ENCODE measurements at regions not wholly inside any gene's neighbourhood (a gene's known extent, or its start where the extent isn't known, plus 50 kb on each side); places are given as distances from the start of the nearest gene placed in this dataset.

- POLR2A ChIA-PET, result no interaction called here
- intact Hi-C loops (cut with micrococcal nuclease; ENCODE audit: unreplicated experiment) (no loop called here), in situ Hi-C loops (cut with HindIII; ENCODE audit: low pct_unique_long_range_greater_than_20kb, low sequenced_read_pairs) (no loop called here)
- no peak for TF ChIP-seq POLR2AphosphoS5 (IDR thresholded peaks at IDR 0.05; ENCODE audit: low read depth, low read length)
- TF ChIP-seq CTCF (IDR thresholded peaks at IDR 0.05), result no peak
- TF ChIP-seq TCF7L2 (IDR thresholded peaks at IDR 0.05; ENCODE audit: low read depth, low read length), result no peak
- TF ChIP-seq SIN3A (IDR thresholded peaks at IDR 0.05; ENCODE audit: borderline replicate concordance, insufficient read depth, low read depth, low read length), result no peak
- no peak for TF ChIP-seq REST (IDR thresholded peaks at IDR 0.05; ENCODE audit: insufficient read depth in 1 of 2, low read depth in 2 of 2, low read length in 1 of 2)
- no peak overlapping the region for H3K4me3 ChIP-seq (ENCODE audit: low read depth in 2 of 2, low read length in 2 of 2)
- no peaks in the 10 kb centered on the region for H3K27me3 ChIP-seq (ENCODE audit: control insufficient read depth, insufficient read depth, low read length)
- no peaks in the 10 kb centered on the region for H3K9me3 ChIP-seq (ENCODE audit: control insufficient read depth, insufficient read depth, low read depth, low read length)
- ATAC-seq (no peak), DNase-seq (ENCODE audit: low read depth, low spot score) (no peak)
- no peaks in the 10 kb centered on the region for H3K4me1 ChIP-seq (ENCODE audit: control insufficient read depth, insufficient read depth, low read length)
- no peak overlapping the region for H3K27ac ChIP-seq (ENCODE audit: low read length)
- CTCF ChIA-PET, result interaction anchor here (0.6 kb wide), 1 partner anchor 779 kb away, joined by 7 read pairs; no protein-coding TSS in a partner anchor
- BruUV-seq (replicated peaks), result no TSS peak
- H3K36me3 ChIP-seq (ENCODE audit: control insufficient read depth, insufficient read depth, low read length), result no peaks in the 10 kb centered on the region
Measured at GRCh38 chr9:115439641-115440040, 321.7 kb upstream of the TNC start.

GRCh38 chr9:115442054-115442453 is 324.1 kb upstream of the TNC start:
- ChIA-PET CTCF (no interaction called here), POLR2A (no interaction called here)
- no peak for TF ChIP-seq CTCF (IDR thresholded peaks at IDR 0.05)
- TF ChIP-seq TCF7L2 (IDR thresholded peaks at IDR 0.05; ENCODE audit: low read depth, low read length), result no peak
- no peak for TF ChIP-seq REST (IDR thresholded peaks at IDR 0.05; ENCODE audit: insufficient read depth in 1 of 2, low read depth in 2 of 2, low read length in 1 of 2)
- TF ChIP-seq POLR2AphosphoS5 (IDR thresholded peaks at IDR 0.05; ENCODE audit: low read depth, low read length), result no peak
- no peak for TF ChIP-seq SIN3A (IDR thresholded peaks at IDR 0.05; ENCODE audit: borderline replicate concordance, insufficient read depth, low read depth, low read length)
- Histone ChIP-seq H3K27me3 (ENCODE audit: control insufficient read depth, insufficient read depth, low read length) (no peaks in the 10 kb centered on the region), H3K27ac (ENCODE audit: low read length) (no peak overlapping the region), H3K9me3 (ENCODE audit: control insufficient read depth, insufficient read depth, low read depth, low read length) (no peaks in the 10 kb centered on the region), H3K4me3 (ENCODE audit: low read depth in 2 of 2, low read length in 2 of 2) (no peak overlapping the region), H3K36me3 (ENCODE audit: control insufficient read depth, insufficient read depth, low read length) (no peaks in the 10 kb centered on the region), H3K4me1 (ENCODE audit: control insufficient read depth, insufficient read depth, low read length) (no peaks in the 10 kb centered on the region)
- in situ Hi-C loops (cut with HindIII; ENCODE audit: low pct_unique_long_range_greater_than_20kb, low sequenced_read_pairs) (no loop called here), intact Hi-C loops (cut with micrococcal nuclease; ENCODE audit: unreplicated experiment) (no loop called here)
- ATAC-seq (no peak), DNase-seq (ENCODE audit: low read depth, low spot score) (no peak)
- no TSS peak for BruUV-seq (replicated peaks)
